Panc1 (cell line): ENCODE measurements at regions not wholly inside any gene's neighbourhood (a gene's known extent, or its start where the extent isn't known, plus 50 kb on each side); places are given as distances from the start of the nearest gene placed in this dataset.

Experiments used
- CTCF ChIP-seq: fragments of 450-650 bp; IDR thresholded peaks from 2 replicates; pipeline ENCODE4 v1.5.1; 2017; ENCODE audit warnings: mild to moderate bottlenecking
- POLR2AphosphoS5 ChIP-seq: IDR thresholded peaks from 2 replicates; pipeline ENCODE4 v1.6.1; 2012; ENCODE audit warnings: mild to moderate bottlenecking, low read depth, low read length, moderate library complexity
- REST ChIP-seq, 2 experiments: IDR thresholded peaks; 2 replicates each; pipeline ENCODE4 v1.6.1; 2011 to 2012; ENCODE audit warnings: low read depth in 2 of 2, control low read depth in 1 of 2, low read length in 1 of 2, mild to moderate bottlenecking in 1 of 2, moderate library complexity in 1 of 2; ENCODE audit not compliant: insufficient read depth in 1 of 2
- SIN3A ChIP-seq: IDR thresholded peaks from 2 replicates; pipeline ENCODE4 v1.6.1; 2012; ENCODE audit warnings: low read depth, mild to moderate bottlenecking, low read length, moderate library complexity, borderline replicate concordance; ENCODE audit not compliant: insufficient read depth
- TCF7L2 ChIP-seq: IDR thresholded peaks from 2 replicates; pipeline ENCODE4 v1.6.1; 2011; ENCODE audit warnings: mild to moderate bottlenecking, low read depth, low read length, inconsistent platforms

- TF ChIP-seq TCF7L2 = no peak
- no peak for TF ChIP-seq POLR2AphosphoS5
- TF ChIP-seq CTCF = no peak
- no peak for TF ChIP-seq REST (IDR thresholded peaks at IDR 0.05; ENCODE audit: insufficient read depth in 1 of 2, low read depth in 2 of 2, low read length in 1 of 2)
- no peak for TF ChIP-seq SIN3A
Measured at GRCh38 chrX:123807835-123808416, 51.9 kb upstream of the XIAP start.
